AG20443 (cell line): ENCODE measurements at regions not wholly inside any gene's neighbourhood (a gene's known extent, or its start where the extent isn't known, plus 50 kb on each side); places are given as distances from the start of the nearest gene placed in this dataset.
A peak's percentile ranks its signal among the peaks of the same experiment; 100 is the strongest.
"Not testable (repeated sequence)": the region's sequence is repeated elsewhere in the genome, so short reads cannot be mapped to it uniquely, and the experiment has no call there.

Experiments used
- DNase-seq: peaks from one replicate; pipeline ENCODE4 v3.0.0; 2012; ENCODE audit warnings: low spot score, mixed read lengths

DNA sequence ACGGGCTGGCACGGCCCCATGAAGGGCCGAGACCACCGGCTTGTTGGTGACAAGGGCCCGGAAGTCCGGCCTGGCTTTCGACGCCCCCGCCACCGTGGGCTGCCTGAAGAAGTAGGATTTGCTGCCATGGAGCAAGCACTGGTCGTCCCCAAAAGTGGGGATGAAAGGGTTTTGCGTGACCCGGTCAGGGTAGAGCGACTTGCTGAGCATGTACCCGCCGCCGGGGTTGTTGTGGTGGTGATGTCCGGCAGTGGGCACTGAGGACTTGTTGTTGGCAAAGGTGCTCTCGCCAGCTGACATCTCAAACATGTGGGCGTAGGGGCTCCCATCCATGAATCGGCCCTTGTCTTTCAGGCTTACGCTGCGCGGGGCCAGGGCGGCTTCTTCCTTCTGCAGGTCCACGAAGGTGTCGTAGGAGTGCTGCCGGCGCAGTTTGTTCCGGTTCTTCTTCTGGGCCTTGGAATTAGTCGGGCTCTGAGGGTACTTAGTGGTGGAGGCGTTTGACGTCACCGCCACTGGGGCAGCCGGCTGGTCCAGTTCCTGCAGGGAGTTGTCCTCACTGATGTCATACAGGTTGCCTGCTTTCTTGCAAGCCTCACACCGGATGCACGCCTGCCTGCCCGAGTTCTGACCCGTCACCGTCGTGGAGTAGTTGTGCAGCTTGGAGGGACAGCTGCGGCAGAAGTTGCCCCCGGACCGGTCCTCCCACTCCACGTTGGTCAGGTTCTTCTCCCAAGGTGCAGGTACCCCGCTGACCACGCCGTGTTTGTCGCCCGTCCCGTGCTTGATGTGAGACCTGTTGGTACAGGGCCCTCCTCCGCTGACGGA lies 366.6 kb downstream of the EMP1 start:
- no peak for DNase-seq

DNA sequence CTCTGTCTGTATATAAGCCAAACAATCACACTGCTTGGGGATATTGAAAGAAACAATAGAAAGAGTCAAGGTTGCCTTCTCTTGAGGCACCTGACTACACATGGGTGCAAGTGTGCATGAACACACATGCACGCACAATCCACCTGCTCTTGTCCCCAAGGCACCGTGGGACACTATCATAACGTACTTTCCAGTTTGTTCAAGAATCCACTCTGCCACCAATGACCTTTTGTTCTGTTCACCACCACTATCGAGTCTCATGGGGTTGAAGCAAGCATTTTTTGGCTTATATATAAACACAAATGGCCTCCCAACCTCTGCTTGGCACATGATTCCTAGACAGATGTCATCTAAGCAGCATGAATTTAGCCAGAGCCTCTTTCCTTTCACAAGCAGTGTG lies 365.4 kb downstream of the EMP1 start:
- DNase-seq, result no peak

DNA sequence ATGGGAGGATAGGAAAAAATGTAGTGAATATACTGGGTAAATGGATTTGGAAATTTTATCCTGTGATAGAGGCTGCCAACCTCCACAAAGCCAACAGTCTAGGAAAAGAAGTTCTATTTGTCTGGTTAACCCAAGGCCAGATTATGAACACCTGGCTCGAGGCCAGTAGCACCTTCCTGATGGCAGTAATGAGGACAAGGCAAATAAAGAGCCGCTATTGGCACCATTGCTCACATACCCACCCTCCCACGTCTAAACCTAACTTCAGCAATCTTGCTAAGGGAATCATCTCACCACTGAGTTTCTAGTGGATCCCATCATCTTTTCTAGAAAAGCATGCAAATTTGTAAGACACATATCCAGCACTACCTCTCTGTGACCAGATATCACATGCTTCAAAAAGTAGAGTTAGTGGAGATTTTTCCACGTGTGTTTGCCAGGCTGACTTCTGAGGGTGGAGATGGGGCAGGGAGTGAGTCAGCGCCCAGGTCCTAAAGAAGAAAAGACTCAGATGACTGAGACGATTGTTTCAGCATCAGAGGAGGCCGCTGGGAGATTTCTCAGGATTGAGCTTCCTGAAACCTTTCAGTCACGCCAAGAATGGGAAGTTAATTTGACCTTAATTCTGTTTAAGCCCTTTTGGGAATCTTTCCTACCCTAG lies 362.9 kb downstream of the EMP1 start:
- DNase-seq, result no peak

DNA sequence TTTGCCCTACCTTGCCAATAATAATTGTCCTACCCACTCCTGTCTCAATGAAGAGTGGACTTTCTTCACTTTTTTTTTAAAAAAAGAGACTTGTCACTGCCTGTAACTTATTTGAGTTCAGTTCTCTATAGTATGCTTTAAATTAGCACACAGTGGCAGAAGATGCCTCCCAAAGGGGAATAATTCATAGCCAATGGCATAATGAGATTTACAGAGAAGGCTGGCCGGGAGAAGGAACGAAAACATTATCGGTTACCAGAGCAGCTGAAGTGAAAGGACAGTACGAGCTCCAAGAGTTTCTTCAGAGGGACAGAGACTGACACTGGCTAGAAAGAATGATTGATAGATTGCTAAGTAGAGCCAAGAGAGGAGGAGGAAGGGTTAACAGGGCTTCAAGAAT lies 356.3 kb downstream of the EMP1 start:
- no peak for DNase-seq

DNA sequence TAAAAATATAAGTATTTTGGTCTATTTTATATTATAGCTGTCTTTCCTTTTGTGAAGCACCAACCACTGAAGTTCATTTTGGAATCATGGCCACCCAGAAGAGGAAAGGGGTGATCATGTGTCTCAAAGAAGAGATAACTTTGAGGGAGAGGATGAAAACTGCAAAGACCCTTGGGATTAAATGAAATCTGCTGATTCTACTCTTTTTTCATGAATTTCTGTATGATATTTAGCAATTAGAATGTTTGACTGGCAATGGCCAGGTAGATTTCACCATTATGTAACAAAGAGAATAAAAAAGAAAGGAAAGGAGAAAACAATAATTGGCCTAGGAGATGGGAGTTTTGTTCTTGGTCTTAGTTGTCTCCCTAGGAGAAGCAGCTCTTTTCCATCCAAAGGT lies 350.8 kb downstream of the EMP1 start:
- DNase-seq, result no peak

DNA sequence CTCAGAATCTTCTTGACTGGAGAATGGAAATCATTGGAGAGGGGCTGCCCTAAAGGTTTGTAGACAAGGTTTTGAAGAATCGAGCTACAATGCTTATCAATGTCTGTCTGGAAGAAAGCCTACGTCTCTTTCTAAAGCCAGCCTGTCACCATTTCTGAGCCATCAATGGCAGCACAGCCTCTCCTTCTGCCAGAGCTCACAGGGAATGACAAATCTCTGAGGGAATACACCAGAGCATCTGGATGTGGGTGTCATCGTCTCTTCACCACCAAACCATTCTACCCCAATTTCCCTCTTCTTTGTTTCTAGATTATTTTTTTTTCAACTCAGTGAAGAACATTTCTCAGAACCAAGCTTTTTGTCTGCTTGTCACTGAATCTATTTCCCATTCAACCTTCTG lies 349.7 kb downstream of the EMP1 start:
- no peak for DNase-seq

DNA sequence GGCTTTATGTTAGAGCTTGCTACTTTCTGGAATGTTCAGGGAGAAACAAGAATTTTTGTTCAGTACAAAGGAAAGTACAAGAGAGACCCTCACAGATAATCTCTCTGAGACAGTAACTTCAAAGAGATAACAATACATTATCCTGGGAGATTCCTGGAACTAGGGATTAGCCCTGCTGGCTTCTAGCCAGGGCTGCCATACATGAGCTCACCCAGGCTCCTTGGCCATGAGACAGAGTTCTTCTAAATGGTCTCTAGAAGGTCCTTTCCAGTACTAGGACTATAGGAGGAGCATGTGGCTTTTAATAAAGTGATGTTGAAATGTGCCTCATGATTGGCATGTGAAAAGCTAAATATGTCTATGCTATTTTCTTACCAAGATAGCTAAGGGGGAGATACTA lies 342.5 kb downstream of the EMP1 start:
- no peak for DNase-seq

DNA sequence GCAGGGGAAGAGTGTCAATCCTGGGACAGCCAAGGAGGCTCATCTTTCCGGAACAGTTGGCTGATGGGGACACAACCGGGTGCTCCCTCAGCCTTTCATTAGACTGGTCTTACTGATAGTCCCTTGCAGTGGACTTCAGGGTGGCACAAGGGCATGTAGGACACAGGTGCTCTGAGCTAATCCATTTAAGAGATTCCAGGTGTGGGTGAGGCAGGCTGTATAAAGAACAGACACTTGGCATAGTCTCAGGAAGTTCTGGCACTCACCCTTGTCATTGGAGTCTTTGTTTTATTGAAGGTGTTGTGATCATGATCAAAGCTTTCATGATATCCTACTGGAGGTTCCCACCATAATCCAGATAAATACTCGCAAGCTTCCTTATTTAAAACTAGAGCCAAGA lies 341.6 kb downstream of the EMP1 start:
- no peak for DNase-seq

DNA sequence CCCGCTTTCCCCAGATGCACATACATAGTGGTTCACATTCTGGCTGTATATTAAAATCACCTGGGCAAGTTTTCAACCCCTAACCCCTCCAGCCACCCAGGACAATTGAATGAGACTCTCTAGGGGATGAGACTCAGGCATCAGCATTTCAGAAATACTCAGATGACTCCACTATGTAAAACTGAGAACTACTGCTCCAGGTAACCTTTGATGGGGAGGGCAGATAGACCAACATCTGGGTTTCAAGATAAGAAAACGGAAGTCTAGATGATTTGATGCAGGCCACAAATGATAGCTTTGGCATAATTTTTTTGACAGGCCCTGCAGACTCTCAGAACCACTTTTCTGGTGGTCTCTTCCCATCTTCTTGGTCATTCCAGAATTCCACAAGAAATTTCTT lies 341.1 kb downstream of the EMP1 start:
- no peak for DNase-seq

DNA sequence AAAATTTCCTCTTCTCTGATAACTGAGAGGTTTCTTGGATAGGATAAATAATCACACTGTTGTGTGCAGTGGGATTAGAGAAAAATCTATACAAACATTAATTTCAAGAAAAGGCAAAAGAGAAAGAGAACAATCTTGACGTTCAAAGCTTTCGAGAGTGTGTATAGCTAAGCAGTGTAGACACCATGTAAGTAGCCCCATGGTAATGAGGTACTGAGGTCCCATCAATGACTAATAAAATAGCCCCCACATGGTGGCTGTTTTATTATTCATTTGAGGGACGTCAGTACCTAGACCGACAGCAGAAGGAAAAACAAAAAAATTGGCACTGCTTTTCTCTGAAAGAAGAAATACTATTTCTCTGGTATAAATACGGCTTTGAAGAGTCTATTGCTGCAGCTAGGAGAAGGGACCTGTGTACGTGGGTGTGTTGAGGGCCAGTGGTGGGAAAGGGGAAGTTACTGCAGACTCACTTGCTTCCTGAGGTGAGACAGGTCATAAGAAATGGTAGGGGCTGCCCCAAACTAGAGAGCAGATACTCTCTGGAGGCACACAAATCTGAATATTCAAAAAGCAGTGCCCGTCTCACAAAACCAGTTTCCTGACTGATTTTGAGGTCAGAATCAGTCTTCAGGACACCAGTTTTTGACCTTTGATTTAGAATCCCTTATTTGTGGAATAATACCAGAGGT lies 339.8 kb downstream of the EMP1 start:
- no peak for DNase-seq

DNA sequence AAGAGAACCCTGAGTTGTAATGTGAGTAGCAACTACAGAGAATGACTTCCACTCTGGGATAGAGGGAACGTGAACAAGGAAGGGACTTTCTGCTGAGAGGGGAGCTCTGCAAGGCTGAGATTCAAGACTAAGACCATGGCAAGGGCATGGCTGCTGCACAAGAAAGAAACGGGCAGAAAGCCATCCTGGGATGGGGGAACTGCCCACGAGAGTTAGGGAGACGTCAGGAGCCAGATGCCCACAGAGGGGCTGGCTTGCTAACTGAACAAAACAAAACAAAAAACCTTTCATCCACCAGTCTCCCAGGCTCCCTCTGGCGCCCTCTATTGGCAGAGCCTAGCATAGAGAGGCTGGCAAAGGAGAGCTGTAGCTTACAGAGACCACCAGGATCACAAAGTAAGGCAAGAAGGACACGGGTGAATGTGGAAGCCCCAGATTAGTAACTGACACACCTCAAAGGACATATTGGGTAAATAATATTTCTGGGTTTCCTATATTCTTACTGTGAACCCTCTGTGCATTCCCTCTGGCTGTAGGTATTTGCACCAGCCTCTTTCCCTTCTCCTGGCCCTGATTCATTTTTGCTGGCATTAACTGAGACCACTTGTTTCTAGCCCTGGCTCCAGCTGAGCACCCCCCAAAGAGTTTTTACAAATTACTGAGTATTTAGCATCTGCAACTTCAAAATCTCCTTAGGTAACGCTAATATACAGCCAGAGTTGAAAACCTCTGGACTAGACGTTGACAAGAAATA lies 338.3 kb downstream of the EMP1 start:
- DNase-seq, result peak; percentile 72

DNA sequence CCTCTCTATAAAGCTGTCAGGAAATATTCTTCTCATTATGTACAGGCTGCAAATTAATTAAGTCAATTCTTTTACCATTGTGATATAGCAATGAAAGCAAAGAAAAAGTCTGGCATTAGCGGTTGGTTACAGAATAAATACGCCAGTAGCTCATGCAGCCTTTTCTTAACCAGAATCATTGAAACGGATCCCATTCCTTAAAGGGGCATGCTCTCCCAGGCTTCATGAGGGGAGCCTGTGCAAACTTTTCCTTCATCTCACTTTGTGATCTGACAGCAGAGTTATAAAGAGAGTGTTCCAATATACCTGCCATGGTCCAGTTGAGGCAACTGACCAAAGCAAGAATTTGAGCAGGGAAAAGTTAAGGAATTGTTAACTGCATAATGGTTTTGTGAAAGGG lies 337.7 kb downstream of the EMP1 start:
- DNase-seq, result no peak

DNA sequence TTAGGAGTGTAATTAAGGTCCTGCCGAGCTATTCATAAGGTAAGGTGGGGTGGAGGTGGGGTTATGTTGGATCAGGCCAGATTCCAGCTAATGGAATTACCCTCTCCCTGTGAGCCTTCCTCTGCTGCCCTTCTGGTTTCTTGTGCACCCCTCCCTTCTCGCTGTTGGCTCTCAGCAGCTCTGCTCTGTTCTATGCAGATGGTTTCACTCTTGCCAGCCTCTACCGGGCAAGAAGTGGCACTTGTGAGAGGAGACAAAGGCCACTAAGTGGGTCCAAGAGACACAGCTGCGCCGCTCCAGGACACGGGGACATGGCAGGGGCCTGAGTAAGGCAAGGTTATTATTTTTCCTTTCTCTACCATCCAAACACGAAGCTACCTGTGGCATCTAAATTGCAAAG lies 334.4 kb downstream of the EMP1 start:
- no peak for DNase-seq

DNA sequence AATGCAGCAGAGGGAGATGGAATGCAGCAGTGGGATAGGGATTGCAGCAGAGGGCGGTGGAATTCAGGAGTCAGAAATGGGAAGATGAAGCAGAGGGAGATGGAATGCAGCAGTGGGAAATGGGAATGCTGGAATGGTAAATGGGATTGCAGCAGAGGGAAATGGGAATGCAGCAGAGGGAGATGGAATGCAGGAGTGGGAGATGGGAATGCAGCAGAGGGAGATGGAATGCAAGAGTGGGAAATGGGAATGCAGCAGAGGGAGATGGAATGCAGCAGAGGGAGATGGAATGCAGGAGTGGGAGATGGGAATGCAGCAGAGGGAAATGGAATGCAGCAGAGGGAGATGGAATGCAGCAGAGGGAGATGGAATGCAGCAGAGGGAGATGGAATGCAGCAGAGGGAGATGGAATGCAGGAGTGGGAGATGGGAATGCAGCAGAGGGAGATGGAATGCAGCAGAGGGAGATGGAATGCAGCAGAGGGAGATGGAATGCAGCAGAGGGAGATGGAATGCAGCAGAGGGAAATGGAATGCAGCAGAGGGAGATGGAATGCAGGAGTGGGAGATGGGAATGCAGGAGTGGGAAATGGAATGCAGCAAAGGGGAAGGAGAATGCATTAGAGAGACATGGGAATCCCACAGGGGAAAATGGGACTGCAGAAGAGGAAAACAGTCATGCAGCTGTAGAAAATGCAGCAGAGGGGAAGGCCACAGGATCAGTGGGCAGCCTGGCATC lies 329.8 kb downstream of the EMP1 start:
- DNase-seq, result not testable (repeated sequence)

DNA sequence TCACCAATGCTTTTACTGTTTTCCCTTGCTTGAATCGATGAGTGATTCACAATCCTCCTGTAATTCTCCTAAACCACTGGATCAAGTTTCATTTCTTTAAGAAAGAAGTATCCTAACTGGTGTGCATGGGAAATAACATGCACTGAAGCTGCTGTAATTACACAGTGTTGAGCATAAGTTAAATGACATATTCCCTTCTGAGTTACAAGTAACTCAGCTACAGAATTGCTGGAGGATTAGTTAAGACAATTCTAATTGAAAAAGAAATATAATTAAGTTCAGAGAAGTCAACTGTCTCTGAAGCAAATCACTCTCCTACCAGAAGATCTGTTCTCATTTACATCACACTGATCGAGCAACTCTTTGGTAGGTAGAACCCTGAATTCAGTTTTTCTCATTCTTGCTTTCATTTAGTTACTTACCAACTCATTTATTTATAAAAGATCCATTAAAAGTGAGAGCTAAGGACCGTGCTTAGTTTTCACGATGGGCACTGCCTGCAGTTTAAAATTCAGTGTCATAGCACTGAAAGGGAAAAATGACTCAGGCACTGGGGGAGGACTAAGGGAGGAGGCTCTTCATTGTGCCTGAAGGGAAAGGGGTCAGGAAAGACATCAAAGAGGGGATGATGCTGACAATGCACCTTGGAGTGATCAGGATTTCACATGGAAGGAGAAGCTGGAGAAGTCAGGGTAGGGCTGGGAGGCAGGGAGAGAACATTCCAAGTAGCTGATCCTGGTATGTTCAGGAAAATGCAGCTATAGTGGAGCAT lies 327.2 kb downstream of the EMP1 start:
- no peak for DNase-seq

DNA sequence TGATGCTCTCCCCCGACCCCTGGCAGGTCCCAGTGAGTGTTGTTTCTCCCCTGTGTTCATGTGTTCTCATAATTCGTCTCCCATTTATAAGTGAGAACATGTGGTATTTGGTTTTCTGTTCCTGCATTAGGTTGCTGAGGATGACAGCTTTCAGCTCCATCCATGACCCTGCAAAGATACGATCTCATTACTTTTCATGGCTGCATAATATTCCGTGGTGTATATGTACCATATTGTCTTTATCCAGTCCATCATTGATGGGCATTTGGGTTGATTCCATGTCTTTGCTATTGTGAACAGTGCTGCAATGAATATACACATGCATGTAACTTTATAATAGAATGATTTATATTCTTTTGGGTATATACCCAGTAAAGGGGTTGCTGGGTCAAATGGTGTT lies 321.5 kb downstream of the EMP1 start:
- DNase-seq, result not testable (repeated sequence)

DNA sequence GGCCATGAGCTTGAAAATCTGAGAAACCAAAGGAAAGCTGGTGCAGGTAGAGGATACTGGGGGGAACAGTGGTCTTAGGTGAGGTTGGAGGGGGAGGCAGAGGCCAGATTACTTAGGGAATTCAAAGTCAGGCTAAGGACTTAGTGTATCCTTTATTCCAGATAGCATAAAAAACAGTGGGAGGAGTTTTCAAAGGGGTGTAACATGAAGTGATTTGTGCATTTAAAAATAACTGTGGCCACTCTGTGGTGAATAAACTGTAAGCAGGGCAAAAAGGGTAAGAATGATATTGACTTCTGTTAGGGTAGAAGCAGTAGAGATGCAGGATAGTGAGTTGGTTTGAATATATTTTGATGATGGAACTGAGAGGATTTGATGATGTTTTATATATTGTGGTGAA lies 313.2 kb downstream of the EMP1 start:
- DNase-seq, result no peak

DNA sequence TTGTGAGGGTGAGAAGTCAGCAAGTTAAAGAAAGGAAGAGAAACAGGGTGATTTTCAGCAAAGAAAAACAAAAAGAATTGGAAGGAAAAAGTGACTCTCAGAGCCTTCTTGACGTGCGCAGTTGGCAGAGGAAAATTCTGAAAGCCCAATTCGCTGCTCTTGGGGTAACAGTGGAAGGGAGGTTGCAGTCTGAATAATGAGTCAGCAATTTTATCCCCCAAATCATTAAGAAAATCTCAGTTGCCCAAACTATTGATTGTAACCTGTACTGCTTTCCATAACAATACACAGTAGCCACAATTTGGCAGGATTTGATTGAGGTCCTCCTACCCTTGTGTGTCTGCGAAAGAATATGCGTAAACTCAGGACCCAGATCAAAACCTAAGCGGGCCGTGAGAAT lies 309.1 kb downstream of the EMP1 start:
- no peak for DNase-seq

DNA sequence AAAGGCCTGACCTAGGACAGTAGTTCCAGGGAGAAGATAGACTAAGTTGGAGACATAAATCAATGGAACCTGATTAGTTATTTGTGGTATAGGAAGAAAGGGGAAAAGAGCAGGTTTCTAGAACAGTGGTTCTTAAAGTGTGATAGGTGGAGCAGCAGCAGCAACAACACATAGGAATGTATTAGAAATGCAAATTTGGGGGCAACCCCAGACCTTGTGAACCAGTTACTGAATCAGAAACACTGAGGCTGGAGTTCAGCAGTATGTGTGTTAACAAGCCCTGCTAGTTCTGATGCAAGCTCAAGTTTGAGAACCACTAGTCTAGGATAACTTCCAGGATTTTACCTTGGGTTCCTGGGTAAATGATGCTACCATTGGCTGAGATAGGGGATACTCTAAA lies 308.7 kb downstream of the EMP1 start:
- DNase-seq, result no peak

DNA sequence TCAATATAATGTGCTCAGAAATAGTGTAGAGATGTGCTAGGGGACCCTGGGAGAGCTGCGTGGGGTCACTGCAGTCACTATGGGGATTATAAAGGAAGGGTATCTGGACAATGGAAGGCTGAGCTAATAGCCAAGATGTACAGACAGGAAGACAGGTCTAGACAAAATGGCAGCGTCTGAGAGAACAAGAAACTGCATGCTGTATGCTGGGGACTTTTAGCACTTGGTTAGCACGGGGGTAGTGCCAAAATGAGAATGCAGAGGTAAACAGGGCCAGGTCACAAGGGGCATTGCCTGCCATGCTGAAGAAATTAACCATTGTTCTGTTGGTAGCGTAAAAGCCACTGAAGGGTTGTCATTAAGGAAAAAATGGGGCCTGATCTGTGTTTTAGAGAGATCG lies 308.2 kb downstream of the EMP1 start:
- no peak for DNase-seq

DNA sequence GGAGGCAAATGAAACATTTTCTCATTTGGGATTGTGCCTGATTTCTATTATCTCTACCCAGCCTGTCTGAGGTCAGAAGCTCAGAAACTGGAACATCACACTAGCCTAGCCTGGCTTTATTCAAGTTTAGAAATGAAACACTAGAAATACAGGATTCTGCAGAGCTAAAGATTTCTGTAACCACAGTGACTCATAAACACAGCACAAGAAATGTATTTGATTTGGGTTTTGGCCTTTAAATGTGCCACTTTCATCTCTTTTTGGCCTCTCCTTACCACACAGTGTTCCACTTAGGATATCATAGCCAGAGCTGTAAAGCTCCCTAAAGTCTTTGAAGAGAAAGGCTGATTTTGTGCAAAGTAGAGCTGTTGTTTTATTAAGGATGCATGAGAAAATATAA lies 307.5 kb downstream of the EMP1 start:
- no peak for DNase-seq
